ENCODE measurements at regions not wholly inside any gene's neighbourhood (a gene's known extent, or its start where the extent isn't known, plus 50 kb on each side); places are given as distances from the start of the nearest gene placed in this dataset.

DNA sequence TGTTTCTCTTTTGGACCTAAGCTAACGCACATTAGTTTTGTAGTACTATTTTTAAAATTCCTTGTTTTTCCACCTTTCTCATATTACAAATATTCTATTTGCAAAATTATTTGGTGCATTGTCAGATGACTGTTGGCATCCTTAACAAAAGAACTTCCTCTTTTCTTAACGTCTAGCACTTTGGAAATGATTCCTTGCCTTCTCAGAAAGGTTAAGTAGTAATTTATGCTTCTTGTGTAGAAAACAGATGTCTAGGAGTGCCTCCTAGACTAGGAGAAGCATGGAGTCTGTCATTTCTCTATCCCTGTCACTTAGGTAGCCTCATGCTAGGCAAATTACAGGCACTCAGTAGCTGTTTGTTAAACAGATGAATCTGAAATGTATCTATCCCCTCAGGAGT, 64.4 kb downstream of the HSPA13 start:
- TF ChIP-seq, protein P1, sequence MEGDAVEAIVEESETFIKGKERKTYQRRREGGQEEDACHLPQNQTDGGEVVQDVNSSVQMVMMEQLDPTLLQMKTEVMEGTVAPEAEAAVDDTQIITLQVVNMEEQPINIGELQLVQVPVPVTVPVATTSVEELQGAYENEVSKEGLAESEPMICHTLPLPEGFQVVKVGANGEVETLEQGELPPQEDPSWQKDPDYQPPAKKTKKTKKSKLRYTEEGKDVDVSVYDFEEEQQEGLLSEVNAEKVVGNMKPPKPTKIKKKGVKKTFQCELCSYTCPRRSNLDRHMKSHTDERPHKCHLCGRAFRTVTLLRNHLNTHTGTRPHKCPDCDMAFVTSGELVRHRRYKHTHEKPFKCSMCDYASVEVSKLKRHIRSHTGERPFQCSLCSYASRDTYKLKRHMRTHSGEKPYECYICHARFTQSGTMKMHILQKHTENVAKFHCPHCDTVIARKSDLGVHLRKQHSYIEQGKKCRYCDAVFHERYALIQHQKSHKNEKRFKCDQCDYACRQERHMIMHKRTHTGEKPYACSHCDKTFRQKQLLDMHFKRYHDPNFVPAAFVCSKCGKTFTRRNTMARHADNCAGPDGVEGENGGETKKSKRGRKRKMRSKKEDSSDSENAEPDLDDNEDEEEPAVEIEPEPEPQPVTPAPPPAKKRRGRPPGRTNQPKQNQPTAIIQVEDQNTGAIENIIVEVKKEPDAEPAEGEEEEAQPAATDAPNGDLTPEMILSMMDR (IDR thresholded peaks at IDR 0.05; ENCODE audit: low read length) = no peak
- no peak for TF ChIP-seq EZH2 (IDR thresholded peaks at IDR 0.05; ENCODE audit: borderline replicate concordance, low read length)

Data from OCI-LY1 (cell line).